HG03196 (cell line): ENCODE measurements at regions not wholly inside any gene's neighbourhood (a gene's known extent, or its start where the extent isn't known, plus 50 kb on each side); places are given as distances from the start of the nearest gene placed in this dataset.
"Not testable (repeated sequence)": the region's sequence is repeated elsewhere in the genome, so short reads cannot be mapped to it uniquely, and the experiment has no call there.

ENCODE experiments used
- ATAC-seq: cut with Tn5 transposase; IDR thresholded peaks from one replicate; pipeline ENCODE4 v1.9.1; 2021; ENCODE audit not compliant: unreplicated experiment

GRCh38 chr4:82097504-82097903 lies 276.3 kb downstream of the HNRNPD start:
- ATAC-seq, result no peak

DNA sequence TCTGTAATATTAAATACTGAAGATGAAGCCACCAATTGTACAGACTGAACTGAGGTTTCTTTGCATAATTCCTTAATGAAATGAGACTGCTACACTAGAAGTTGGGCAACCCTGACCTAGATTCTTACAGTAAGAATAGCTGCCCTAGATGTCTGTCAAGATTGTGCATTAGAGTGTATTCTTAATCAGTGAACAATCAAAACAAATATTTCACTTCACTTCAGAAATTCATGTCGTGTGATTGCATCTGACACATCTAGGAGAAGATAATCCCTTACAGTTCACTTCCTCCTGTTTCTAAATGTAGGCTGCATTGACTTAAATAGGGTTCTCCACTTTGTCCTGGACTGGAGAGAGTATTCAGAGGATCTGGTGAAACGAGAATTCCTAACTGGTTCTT lies 283.1 kb downstream of the HNRNPD start:
- no peak for ATAC-seq

DNA sequence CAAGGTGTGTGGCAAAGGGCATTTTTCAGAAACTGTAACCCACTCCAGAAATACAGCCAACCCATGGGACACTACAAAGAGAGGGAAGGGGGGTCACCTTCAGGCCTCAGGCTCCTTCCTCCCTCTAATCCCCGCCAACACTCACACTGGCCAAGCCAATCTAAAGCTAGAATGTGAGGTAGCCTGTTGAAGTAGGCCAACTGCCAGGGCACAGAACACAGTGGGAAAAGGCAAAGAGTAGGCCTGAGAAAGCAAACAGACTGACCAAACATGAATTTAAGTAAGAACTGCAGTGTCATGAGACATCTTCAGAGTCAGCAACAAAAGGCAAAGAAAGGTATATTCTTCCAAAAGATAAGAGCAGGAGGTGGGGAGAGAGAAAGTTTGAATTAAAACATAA lies 289.0 kb downstream of the HNRNPD start:
- ATAC-seq, result no peak

GRCh38 chr4:82077471-82077995 lies 296.3 kb downstream of the HNRNPD start:
- not testable (repeated sequence) for ATAC-seq

DNA sequence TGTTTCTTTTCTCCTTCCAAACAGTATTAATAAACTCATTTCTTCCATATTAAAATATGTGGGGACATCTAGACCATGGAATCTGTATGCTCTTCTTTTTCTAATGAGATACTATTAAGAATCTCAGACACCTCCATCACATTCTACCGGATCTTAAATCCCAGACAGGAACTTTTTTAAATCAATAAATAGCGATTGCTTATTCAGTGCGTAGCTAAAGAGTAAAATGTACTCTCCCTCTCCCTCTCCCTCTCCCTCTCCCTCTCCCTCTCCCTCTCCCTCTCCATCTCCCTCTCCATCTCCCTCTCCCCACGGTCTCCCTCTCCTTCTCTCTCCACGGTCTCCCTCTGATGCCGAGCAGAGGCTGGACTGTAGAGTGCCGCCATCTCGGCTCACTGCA lies 297.0 kb downstream of the HNRNPD start:
- ATAC-seq, result no peak

DNA sequence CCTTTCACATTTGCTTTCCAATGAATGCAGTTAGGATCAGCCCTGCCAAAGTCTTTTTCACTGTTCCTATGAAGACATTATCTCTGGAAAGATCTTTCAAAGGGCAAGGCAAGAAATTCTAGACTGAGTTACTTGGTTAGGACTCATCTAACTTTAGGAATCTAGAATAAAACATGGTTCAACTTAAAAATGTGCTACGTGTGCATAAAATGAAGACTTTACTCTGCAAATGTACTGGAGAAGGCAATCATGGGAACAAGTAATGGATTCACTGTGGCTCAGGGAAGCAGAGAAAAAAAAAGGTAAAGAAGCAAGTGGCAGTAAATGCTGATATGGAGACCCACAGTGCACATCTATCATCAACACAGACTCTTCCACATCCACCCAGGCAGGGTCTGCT lies 297.4 kb downstream of the HNRNPD start:
- ATAC-seq, result no peak

- ATAC-seq, result no peak
These were observed 301.8 kb downstream of the HNRNPD start for GRCh38 chr4:82071951-82072350.

- ATAC-seq, result no peak
These were observed 303.7 kb downstream of the HNRNPD start for GRCh38 chr4:82069883-82070638.

- ATAC-seq, result no peak
These were observed 310.8 kb downstream of the HNRNPD start for GRCh38 chr4:82063017-82063416.

DNA sequence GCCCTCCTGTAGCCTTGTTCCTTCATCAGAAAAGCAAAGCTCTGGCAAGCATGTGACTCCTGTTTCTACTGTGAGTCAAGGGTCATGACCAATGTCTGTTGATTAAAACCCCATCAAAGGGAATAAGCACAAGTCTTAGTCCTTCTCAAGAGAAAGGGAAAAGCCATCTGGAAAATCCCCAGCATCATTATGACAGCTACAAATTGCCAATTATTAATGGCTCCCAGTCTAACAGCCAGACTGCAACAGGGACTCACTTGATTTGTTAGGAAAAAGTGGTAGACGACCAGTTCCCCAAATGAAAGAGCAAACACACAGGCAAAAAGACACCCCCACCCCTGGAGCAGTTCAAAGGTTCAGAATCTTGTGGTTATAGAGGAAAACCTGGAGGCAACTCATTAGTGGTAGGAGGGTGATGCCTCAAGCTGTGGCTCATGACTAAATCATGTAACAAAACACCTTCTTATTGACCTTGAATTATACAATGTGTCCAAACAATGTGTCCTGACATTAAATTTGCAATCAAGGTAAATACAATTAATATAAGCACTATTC lies 315.7 kb downstream of the HNRNPD start:
- no peak for ATAC-seq

DNA sequence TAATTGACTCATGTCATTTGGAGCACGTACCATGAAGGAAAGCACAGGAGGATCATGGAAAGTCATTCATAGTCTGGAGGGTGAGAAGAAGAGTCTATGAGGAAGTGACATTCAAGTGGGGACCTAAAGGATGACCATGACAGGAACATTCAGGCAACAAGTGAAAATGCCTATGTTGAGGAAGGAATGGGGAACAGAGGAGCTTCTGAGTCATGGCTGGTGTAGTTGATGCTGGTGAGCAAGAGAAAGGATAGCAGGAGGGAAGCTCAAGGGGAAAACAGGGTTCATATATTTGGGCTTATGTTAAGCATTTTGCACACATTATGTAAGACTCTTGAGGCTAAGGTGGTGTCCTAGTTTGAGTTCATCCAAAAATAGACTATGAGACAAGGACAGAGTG lies 318.6 kb downstream of the HNRNPD start:
- ATAC-seq, result no peak

GRCh38 chr4:82053396-82053795 lies 320.4 kb downstream of the HNRNPD start:
- ATAC-seq, result no peak

GRCh38 chr4:82050796-82051195 lies 323.0 kb downstream of the HNRNPD start:
- no peak for ATAC-seq

DNA sequence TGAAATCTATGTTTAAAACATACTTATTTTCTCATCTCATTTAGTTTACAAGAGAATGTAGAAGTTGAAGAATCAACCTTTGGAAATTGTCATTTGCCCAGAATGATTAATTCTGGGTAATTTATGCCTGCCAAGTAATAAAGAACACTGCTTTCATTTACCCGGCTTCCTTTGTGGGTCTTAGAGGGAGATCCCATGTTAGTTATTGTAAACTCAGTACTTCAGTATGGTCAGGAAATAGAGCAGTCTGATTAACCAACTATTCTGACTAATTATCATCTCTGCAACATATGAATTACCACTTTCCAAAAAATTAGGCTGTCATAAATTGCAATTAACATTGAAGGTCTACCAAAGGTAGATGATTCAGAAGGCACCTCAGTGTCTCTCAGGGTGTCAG lies 324.5 kb downstream of the HNRNPD start:
- ATAC-seq, result no peak

- ATAC-seq, result no peak
These were observed 326.1 kb downstream of the HNRNPD start for GRCh38 chr4:82047731-82048130.

- ATAC-seq, result no peak
These were observed 327.0 kb downstream of the HNRNPD start for GRCh38 chr4:82046796-82047195.

DNA sequence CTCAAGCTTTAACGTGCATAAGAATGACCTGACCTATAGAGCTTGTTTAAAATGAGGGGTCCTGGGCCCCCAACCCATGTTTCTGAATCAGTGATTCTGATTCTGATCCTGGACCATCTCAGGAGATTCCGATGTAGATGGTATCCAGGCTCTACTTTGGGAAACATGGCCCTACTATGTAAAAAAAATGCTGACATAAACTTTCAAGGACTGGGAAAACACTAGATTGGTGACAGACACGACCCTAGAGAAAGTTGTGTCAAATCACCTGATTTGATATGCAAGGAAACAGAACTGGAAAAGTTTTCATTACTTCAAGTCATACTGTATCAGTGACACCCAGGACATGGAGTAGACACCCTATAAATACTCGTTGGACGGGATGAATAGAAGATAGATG lies 328.5 kb downstream of the HNRNPD start:
- no peak for ATAC-seq

GRCh38 chr4:82044141-82044993 lies 329.4 kb downstream of the HNRNPD start:
- ATAC-seq, result no peak

DNA sequence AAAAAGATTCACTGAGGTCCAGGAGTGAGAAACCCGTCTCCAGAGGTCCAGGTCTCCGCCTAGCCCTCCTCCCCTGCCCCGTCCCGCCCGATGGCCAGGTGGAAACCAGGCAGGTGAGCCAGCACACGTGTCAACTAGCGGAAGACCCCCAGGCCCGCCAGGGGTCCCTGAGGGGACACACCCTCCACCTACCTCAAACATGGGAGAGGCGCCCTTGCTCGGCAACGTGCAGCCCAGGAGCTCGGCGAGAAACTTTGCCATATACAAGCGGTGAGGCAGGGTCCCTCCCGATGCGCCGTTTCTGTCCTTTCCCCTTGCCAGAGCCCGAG lies 330.0 kb downstream of the HNRNPD start:
- ATAC-seq, result no peak

GRCh38 chr4:82043081-82043808 lies 330.5 kb downstream of the HNRNPD start:
- ATAC-seq, result no peak

GRCh38 chr4:82042042-82042441 lies 331.7 kb downstream of the HNRNPD start:
- no peak for ATAC-seq
